Stimulated activated memory B cell treated with anti-CD40 and anti-IgM and Interleukin-4, amounts not matched to agents 10 μg/mL and 1 μg/mL and 100 μg/mL, for 72 hours (primary cell): ENCODE measurements at regions not wholly inside any gene's neighbourhood (a gene's known extent, or its start where the extent isn't known, plus 50 kb on each side); places are given as distances from the start of the nearest gene placed in this dataset.
"Not testable (repeated sequence)": the region's sequence is repeated elsewhere in the genome, so short reads cannot be mapped to it uniquely, and the experiment has no call there.

Experiments
- ATAC-seq: fragments of 150-1000 bp; cut with Tn5 transposase; 2 replicates; pipeline ENCODE4 v1.10.0; 2021
- H3K27ac Mint-ChIP-seq: one replicate; pipeline ENCODE4 v1.8.0; 2022; ENCODE audit warnings: mild to moderate bottlenecking, mixed read lengths
- H3K27me3 Mint-ChIP-seq: one replicate; pipeline ENCODE4 v1.8.0; 2022; ENCODE audit warnings: mixed read lengths
- H3K36me3 Mint-ChIP-seq: one replicate; pipeline ENCODE4 v1.8.0; 2022; ENCODE audit warnings: mixed read lengths
- H3K4me1 Mint-ChIP-seq: one replicate; pipeline ENCODE4 v1.8.0; 2022; ENCODE audit warnings: mixed read lengths
- H3K4me3 Mint-ChIP-seq: one replicate; pipeline ENCODE4 v1.8.0; 2022; ENCODE audit warnings: mild to moderate bottlenecking, moderate library complexity, mixed read lengths
- H3K9me3 Mint-ChIP-seq: one replicate; pipeline ENCODE4 v1.8.0; 2022; ENCODE audit warnings: mixed read lengths

DNA sequence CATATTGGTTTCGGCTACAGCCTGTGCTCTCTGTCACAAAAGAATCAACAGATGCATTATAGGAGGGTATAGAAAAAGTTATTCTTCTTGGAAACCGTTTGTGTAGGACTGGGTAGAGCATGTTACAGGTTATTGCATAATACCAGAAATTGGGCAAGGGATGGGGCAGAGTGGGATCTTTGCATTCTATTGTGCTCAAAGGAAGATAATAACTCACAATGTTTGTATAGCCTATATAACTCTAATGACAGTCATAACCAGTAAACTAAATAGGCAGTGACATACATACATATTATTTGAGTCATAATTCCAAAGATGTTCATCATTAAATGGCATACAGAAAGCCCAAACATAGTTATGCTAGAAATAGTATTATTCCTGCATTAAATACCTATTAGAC, 179.7 kb downstream of the XPNPEP1 start:
- H3K27me3 Mint-ChIP-seq, result no peaks in the 10 kb centered on the region
- H3K4me3 Mint-ChIP-seq, result no peak overlapping the region
- H3K36me3 Mint-ChIP-seq, result no peaks in the 10 kb centered on the region
- H3K4me1 Mint-ChIP-seq, result no peaks in the 10 kb centered on the region
- ATAC-seq, result no peak
- H3K9me3 Mint-ChIP-seq, result no peaks in the 10 kb centered on the region
- H3K27ac Mint-ChIP-seq, result no peak overlapping the region

- ATAC-seq, result no peak
- H3K4me1 Mint-ChIP-seq, result no peaks in the 10 kb centered on the region
Observed at GRCh38 chr10:109743146-109743545, 180.2 kb downstream of the XPNPEP1 start.

GRCh38 chr10:109741712-109742111, 181.6 kb downstream of the XPNPEP1 start:
- no peak overlapping the region for H3K4me3 Mint-ChIP-seq
- H3K27me3 Mint-ChIP-seq, result no peaks in the 10 kb centered on the region
- H3K27ac Mint-ChIP-seq, result no peak overlapping the region
- H3K4me1 Mint-ChIP-seq, result no peaks in the 10 kb centered on the region
- no peaks in the 10 kb centered on the region for H3K9me3 Mint-ChIP-seq
- no peaks in the 10 kb centered on the region for H3K36me3 Mint-ChIP-seq
- no peak for ATAC-seq

More at GRCh38 chr10:109743146-109743545, 180.2 kb downstream of the XPNPEP1 start:
- Mint-ChIP-seq H3K36me3 (no peaks in the 10 kb centered on the region), H3K27ac (no peak overlapping the region), H3K27me3 (no peaks in the 10 kb centered on the region), H3K4me3 (no peak overlapping the region), H3K9me3 (no peaks in the 10 kb centered on the region)

- H3K27ac Mint-ChIP-seq, result no peak overlapping the region
- no peak for ATAC-seq
- H3K9me3 Mint-ChIP-seq, result no peaks in the 10 kb centered on the region
- H3K36me3 Mint-ChIP-seq, result no peaks in the 10 kb centered on the region
- H3K4me1 Mint-ChIP-seq, result no peaks in the 10 kb centered on the region
- H3K4me3 Mint-ChIP-seq, result no peak overlapping the region
- H3K27me3 Mint-ChIP-seq, result no peaks in the 10 kb centered on the region
Observed at GRCh38 chr10:109740436-109740835, 182.9 kb downstream of the XPNPEP1 start.

- no peaks in the 10 kb centered on the region for H3K36me3 Mint-ChIP-seq
Observed at GRCh38 chr10:109737626-109738025, 185.7 kb downstream of the XPNPEP1 start.

GRCh38 chr10:109737009-109737408, 186.3 kb downstream of the XPNPEP1 start:
- no peaks in the 10 kb centered on the region for H3K9me3 Mint-ChIP-seq
- no peak overlapping the region for H3K4me3 Mint-ChIP-seq
- no peak overlapping the region for H3K27ac Mint-ChIP-seq
- no peaks in the 10 kb centered on the region for H3K4me1 Mint-ChIP-seq
- H3K27me3 Mint-ChIP-seq, result no peaks in the 10 kb centered on the region
- no peak for ATAC-seq
- H3K36me3 Mint-ChIP-seq, result no peaks in the 10 kb centered on the region

More at GRCh38 chr10:109737626-109738025, 185.7 kb downstream of the XPNPEP1 start:
- no peak overlapping the region for H3K4me3 Mint-ChIP-seq
- H3K4me1 Mint-ChIP-seq, result no peaks in the 10 kb centered on the region
- no peaks in the 10 kb centered on the region for H3K27me3 Mint-ChIP-seq
- ATAC-seq, result no peak
- no peak overlapping the region for H3K27ac Mint-ChIP-seq
- H3K9me3 Mint-ChIP-seq, result no peaks in the 10 kb centered on the region

DNA sequence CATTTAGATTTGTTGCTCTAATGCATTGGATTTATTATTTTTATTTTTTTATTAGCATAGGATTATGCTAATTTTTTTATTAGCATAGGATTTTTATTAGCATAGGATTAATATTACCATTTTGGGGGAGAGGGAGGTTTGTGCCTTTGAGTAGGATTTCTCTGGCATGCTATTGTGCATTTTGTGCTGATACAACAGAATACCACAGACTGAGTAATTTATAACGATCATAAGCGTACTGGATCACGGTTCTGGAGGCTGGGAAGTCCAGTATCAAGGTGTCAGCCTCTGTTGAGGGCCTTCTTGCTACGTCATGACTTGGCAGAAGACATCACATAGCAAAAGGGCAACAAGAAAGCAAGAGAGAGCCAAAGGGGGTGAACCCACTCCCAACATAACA, 187.5 kb downstream of the XPNPEP1 start:
- H3K9me3 Mint-ChIP-seq, result no peaks in the 10 kb centered on the region
- no peak for ATAC-seq
- no peaks in the 10 kb centered on the region for H3K4me1 Mint-ChIP-seq
- H3K27me3 Mint-ChIP-seq, result no peaks in the 10 kb centered on the region
- H3K27ac Mint-ChIP-seq, result no peak overlapping the region
- no peak overlapping the region for H3K4me3 Mint-ChIP-seq
- H3K36me3 Mint-ChIP-seq, result no peaks in the 10 kb centered on the region

GRCh38 chr10:109732254-109732965, 190.9 kb downstream of the XPNPEP1 start:
- no peaks in the 10 kb centered on the region for H3K27me3 Mint-ChIP-seq
- no peaks in the 10 kb centered on the region for H3K9me3 Mint-ChIP-seq
- ATAC-seq, result no peak
- no peaks in the 10 kb centered on the region for H3K36me3 Mint-ChIP-seq
- no peaks in the 10 kb centered on the region for H3K4me1 Mint-ChIP-seq
- H3K27ac Mint-ChIP-seq, result no peak overlapping the region
- H3K4me3 Mint-ChIP-seq, result no peak overlapping the region

- not testable (repeated sequence) for H3K27me3 Mint-ChIP-seq, H3K27ac Mint-ChIP-seq, ATAC-seq, H3K4me3 Mint-ChIP-seq, H3K4me1 Mint-ChIP-seq, H3K36me3 Mint-ChIP-seq, H3K9me3 Mint-ChIP-seq
Observed at GRCh38 chr10:109729895-109730294, 193.4 kb downstream of the XPNPEP1 start.

DNA sequence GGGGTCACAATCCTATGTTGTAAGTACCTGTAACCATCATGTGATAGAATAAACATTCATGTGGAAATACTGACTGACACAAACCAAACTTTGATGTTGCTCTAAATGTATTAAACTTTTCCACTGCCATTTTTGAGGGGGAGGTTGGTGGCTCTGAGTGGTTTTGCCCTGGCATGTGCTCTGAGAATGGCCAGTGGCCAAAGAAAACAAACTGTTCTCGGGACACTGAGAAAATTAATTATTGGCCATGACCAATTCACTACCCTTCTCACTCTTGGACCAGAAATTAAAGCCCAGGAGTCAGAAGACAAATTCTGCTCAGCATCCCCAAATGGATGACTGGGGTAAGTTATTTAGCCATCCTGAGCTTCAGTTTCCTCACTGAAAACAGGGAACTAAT, 195.9 kb downstream of the XPNPEP1 start:
- no peak for ATAC-seq
- H3K36me3 Mint-ChIP-seq, result no peaks in the 10 kb centered on the region
- H3K4me1 Mint-ChIP-seq, result no peaks in the 10 kb centered on the region
- H3K9me3 Mint-ChIP-seq, result no peaks in the 10 kb centered on the region
- no peak overlapping the region for H3K4me3 Mint-ChIP-seq
- no peak overlapping the region for H3K27ac Mint-ChIP-seq
- no peaks in the 10 kb centered on the region for H3K27me3 Mint-ChIP-seq

- no peaks in the 10 kb centered on the region for H3K9me3 Mint-ChIP-seq
- no peaks in the 10 kb centered on the region for H3K4me1 Mint-ChIP-seq
- no peaks in the 10 kb centered on the region for H3K27me3 Mint-ChIP-seq
- ATAC-seq, result no peak
- no peak overlapping the region for H3K27ac Mint-ChIP-seq
- H3K36me3 Mint-ChIP-seq, result no peaks in the 10 kb centered on the region
- H3K4me3 Mint-ChIP-seq, result no peak overlapping the region
Observed at GRCh38 chr10:109726473-109726872, 196.8 kb downstream of the XPNPEP1 start.

DNA sequence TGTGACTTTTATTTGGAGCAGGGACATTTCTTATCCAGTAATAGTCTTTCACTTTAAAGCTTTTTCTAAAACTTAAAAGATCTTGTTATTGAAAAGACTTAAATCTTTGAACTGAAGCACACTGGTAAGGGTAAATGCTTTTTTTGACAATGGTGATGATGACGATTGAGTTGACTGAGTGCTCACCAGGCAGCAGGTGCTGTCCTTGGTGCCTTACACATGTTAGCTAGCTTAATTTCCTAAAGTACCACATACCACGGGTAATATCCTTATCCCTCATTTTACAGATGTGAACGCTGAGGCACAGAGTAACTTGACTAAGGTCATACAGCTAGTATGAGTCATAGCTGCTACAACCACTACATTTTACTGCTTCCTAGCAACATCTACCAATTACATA, 200.0 kb downstream of the XPNPEP1 start:
- no peak for ATAC-seq
- Mint-ChIP-seq H3K36me3 (no peaks in the 10 kb centered on the region), H3K4me1 (no peaks in the 10 kb centered on the region), H3K27me3 (no peaks in the 10 kb centered on the region), H3K4me3 (no peak overlapping the region), H3K27ac (no peak overlapping the region), H3K9me3 (no peaks in the 10 kb centered on the region)

GRCh38 chr10:109721453-109722064, 201.8 kb downstream of the XPNPEP1 start:
- Mint-ChIP-seq H3K9me3 (peaks cover 3% of the 10 kb centered on the region), H3K4me1 (no peaks in the 10 kb centered on the region), H3K27me3 (no peaks in the 10 kb centered on the region), H3K36me3 (no peaks in the 10 kb centered on the region), H3K4me3 (no peak overlapping the region), H3K27ac (no peak overlapping the region)
- no peak for ATAC-seq

DNA sequence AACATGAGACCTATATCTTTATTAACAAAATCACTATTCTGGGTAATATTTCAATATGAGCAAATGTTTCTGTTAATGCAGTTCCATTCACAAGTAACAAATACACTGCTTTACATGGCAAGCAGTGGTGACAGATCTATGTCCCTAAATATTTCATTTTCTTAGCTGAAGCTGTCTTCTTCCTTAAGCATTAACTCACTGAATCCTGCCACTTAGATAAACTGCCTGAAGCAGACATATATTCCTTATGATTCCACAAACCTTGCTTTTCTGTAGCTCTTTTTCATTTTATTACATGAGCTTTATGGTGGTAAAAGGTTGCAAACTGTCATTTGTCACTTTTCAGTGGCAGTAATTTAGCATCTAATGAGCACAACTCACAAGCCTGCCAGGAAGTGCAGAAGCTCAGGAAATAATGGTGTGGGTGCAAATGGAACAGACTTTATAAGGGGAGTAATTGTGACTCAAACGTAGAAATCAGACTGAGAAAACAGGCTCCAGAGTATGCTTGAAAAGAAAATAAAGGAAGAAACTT, 217.2 kb downstream of the XPNPEP1 start:
- no peak overlapping the region for H3K27ac Mint-ChIP-seq
- H3K4me3 Mint-ChIP-seq, result no peak overlapping the region
- H3K4me1 Mint-ChIP-seq, result no peaks in the 10 kb centered on the region
- no peaks in the 10 kb centered on the region for H3K27me3 Mint-ChIP-seq
- H3K9me3 Mint-ChIP-seq, result peaks cover 10% of the 10 kb centered on the region
- ATAC-seq, result no peak
- no peaks in the 10 kb centered on the region for H3K36me3 Mint-ChIP-seq

DNA sequence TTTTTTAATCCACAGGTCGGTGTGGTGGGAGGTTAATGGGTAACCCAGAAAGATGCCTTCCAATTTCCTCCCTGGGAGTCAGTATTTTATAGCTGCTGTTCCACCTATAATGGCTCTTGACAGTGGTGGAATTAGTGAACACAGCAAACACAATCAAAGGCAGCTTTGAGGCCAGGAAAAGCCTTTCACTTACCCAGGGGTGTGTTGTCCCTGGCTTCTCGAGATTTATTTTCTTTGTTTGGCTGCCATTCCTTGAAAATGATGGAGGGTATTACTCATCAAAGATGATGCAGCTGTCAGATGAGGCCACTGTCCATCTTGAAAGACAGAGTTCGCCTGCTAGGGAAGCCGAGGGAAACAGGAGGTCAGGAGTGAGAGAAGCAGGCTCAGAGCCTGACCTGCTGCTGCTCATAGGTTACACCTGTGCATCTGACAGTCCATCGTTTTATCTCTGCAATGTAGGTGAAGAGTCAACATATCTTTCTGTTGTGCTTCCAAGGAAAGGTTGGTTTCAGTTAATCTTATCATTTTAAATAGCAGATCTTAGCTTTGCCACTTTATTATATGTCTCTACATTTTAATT, 221.6 kb downstream of the XPNPEP1 start:
- H3K9me3 Mint-ChIP-seq, result peaks cover 3% of the 10 kb centered on the region
- no peak for ATAC-seq
- no peak overlapping the region for H3K27ac Mint-ChIP-seq
- no peaks in the 10 kb centered on the region for H3K27me3 Mint-ChIP-seq
- no peaks in the 10 kb centered on the region for H3K36me3 Mint-ChIP-seq
- H3K4me1 Mint-ChIP-seq, result no peaks in the 10 kb centered on the region
- H3K4me3 Mint-ChIP-seq, result no peak overlapping the region
